ENCODE measurements at regions not wholly inside any gene's neighbourhood (a gene's known extent, or its start where the extent isn't known, plus 50 kb on each side); places are given as distances from the start of the nearest gene placed in this dataset.

DNA sequence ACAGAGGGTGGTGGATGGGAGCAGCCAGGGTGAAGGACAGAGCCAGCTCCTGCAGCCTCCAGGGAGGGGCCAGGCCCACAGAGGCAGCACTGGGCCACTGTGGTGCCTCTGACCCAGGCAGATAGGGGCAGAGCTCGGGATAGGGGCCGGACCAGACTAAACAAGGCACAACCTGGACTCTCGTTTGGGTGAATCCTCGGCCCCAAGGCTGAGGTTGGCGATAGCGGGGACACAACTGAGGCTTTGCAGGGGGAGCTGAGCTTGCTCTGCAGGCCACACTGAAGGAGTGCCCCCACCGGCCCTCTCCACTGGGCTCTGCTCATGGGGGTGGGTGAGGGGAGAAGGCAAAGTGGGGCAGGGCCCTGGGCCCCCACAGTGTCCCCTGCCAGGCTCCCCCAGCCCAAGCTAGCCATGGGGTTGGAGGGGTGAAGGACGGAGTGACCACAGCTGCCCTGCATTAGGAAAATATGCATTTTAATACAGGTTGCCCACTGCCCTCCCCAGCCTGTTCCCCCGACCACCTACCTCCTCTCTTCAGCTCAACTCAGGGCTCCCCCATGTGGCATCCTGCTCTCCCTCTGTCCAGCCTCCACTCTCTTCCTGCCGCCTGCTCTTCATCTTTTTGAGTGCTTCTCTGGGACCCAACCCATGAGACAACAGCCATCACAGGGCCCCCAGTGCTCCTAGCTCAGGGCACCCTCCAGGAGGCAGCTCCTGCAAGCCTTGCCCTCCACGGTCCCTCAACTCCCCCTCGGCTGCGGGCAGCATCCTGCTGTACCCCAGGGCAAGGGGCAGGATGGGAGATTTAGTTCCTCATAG lies 152.8 kb downstream of the INHBB start:
- DNase-seq (ENCODE audit: extremely low read depth, low read depth): no peak
- TF ChIP-seq, protein P1, sequence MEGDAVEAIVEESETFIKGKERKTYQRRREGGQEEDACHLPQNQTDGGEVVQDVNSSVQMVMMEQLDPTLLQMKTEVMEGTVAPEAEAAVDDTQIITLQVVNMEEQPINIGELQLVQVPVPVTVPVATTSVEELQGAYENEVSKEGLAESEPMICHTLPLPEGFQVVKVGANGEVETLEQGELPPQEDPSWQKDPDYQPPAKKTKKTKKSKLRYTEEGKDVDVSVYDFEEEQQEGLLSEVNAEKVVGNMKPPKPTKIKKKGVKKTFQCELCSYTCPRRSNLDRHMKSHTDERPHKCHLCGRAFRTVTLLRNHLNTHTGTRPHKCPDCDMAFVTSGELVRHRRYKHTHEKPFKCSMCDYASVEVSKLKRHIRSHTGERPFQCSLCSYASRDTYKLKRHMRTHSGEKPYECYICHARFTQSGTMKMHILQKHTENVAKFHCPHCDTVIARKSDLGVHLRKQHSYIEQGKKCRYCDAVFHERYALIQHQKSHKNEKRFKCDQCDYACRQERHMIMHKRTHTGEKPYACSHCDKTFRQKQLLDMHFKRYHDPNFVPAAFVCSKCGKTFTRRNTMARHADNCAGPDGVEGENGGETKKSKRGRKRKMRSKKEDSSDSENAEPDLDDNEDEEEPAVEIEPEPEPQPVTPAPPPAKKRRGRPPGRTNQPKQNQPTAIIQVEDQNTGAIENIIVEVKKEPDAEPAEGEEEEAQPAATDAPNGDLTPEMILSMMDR (IDR thresholded peaks at IDR 0.05; ENCODE audit: low read depth, low read length, missing control alignments): no peak
- no peak overlapping the region for H3K4me3 ChIP-seq (replicated peaks; ENCODE audit: low read depth, low read length)

DNA sequence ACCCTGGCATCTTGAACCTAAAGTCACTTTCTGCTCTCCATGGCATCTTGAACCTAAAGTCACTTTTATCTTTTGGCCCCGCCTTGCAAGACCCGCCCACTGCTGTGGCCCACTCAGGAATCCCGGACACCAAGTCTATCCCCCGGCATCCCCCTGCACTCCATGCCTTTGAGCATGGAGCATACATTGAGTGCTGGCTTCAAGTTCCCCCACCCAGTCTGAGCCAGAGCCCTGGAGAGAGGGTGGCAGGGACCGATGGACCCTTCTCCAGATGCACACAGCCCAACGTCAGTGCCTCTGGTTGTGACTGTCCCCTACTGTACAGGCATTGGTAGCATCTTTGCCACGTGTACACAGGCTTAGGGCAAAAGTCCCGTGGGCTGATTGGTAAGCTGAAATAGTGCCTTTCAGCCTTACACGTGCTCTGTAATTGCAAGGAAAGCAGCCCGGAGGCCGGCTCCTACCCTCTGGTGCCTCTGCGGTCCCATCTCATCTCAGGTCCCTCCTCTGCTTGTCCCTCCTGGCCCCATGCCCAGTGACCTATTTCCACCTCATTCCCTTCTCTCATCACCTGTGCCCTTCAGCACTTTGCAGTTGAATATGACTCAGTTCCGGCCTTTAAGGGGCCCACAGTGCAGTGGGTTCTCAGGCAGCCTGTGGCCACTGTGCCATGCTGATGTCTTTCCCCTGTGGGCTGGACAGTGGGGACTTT lies 154.0 kb downstream of the INHBB start:
- TF ChIP-seq, protein P1 (IDR thresholded peaks at IDR 0.05; ENCODE audit: low read depth, low read length, missing control alignments): no peak
- H3K4me3 ChIP-seq (replicated peaks; ENCODE audit: low read depth, low read length): no peak overlapping the region
- DNase-seq (ENCODE audit: extremely low read depth, low read depth): no peak

DNA sequence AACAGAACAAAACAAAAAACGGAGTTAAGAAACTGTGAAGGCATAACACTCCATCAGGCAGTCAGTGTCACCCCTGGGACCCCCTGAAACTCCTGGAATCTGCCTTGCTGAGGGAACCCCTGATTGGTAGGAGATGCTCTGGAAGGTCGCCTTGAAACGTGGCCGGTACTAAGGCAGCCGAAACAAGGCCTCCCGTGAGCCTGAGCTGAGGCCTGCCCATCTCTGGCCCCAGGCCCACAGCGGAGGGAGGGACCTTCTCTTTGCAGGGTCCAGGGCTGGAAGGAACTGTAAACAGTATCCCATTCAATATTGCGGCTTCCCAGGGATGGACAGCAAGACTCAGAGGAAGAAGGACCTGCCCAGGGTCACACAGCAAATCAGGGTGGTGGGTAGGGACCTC lies 155.7 kb downstream of the INHBB start:
- TF ChIP-seq, protein P1 (IDR thresholded peaks at IDR 0.05; ENCODE audit: low read depth, low read length, missing control alignments): no peak
- no peak for DNase-seq (ENCODE audit: extremely low read depth, low read depth)
- no peak overlapping the region for H3K4me3 ChIP-seq (replicated peaks; ENCODE audit: low read depth, low read length)

DNA sequence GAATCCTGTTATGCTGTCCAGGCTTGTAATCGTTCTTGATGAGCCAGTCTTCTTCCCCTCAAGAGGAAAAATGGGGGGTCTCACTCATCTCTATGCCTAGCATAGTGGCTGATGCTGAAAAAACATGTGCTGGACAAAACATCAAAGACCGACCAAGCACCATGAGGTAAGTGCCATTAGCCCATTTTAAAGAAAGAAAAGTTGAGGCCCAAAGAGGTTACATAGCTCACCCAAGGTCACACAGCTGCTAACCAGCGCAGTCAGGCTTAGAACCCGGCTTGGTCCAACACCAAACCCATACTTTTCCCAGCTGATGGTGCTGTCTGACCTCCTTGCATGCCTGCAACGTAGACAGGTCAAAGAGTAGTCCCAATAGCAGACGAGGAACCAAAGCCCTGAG lies 156.4 kb downstream of the INHBB start:
- TF ChIP-seq, protein P1 (IDR thresholded peaks at IDR 0.05; ENCODE audit: low read depth, low read length, missing control alignments): no peak
- no peak for DNase-seq (ENCODE audit: extremely low read depth, low read depth)
- H3K4me3 ChIP-seq (replicated peaks; ENCODE audit: low read depth, low read length): no peak overlapping the region

DNA sequence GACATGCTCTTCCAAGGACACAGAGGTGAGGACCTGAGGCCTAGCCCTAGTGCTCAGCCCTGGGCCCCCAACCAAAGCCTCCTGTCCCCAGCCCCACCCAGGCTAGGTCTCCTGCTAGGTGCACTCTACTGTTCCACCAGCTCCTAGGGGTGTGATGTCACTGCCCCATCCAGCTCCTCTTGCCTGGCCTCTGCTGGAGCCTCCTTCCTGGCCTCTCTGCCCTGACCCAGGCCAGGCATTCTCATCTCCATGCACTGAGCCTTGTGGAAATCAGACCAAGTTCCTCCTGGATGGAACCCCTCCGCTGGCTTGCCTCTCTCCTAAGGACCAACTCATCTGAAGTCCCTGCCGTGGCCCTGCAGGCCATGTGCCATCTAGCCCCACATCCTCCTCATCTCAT lies 156.8 kb downstream of the INHBB start:
- no peak overlapping the region for H3K4me3 ChIP-seq (replicated peaks; ENCODE audit: low read depth, low read length)
- no peak for DNase-seq (ENCODE audit: extremely low read depth, low read depth)
- TF ChIP-seq, protein P1 (IDR thresholded peaks at IDR 0.05; ENCODE audit: low read depth, low read length, missing control alignments): no peak

DNA sequence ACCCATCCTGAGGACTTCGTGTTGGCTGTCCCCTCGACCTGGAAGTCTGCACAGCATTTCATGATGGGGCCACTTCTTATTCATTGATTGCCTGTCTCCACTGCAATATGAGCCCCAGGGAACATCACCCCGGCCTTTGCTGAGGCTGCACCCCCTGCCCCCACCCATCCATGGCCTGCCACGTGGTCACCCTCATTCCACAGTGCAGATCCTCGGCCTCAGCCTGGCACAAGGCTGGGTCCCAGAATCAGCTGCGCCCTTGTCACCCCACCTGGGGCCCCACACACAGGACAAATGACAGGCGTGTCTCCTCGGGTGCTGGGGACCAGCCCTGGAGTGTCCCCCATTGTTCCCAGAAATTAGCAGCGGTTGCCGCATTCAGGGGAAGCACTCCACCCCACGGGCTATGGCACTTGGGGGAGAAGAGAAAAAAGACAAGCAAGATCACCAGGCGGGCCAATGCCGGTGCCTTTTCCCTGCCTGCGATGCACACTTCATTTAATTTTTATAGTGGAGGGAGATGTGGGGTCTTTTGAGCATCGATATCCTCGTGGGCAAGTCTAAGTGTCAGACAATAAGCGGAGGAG lies 157.4 kb downstream of the INHBB start:
- no peak overlapping the region for H3K4me3 ChIP-seq (replicated peaks; ENCODE audit: low read depth, low read length)
- DNase-seq (ENCODE audit: extremely low read depth, low read depth): no peak
- TF ChIP-seq, protein P1 (IDR thresholded peaks at IDR 0.05; ENCODE audit: low read depth, low read length, missing control alignments): no peak

Measured in HFF-Myc (cell line).